Astrocyte (in vitro differentiated cells and primary cell): ENCODE measurements at regions not wholly inside any gene's neighbourhood (a gene's known extent, or its start where the extent isn't known, plus 50 kb on each side); places are given as distances from the start of the nearest gene placed in this dataset.
"Not testable (repeated sequence)": the region's sequence is repeated elsewhere in the genome, so short reads cannot be mapped to it uniquely, and the experiment has no call there.

Experiments used
- CTCF ChIP-seq: IDR thresholded peaks from 2 replicates; pipeline ENCODE4 v1.5.1; 2011; ENCODE audit warnings: low read depth, mild to moderate bottlenecking, inconsistent platforms, low read length, moderate library complexity; ENCODE audit not compliant: insufficient read depth
- EZH2 ChIP-seq: IDR thresholded peaks from 2 replicates; pipeline ENCODE4 v1.6.1; 2012; ENCODE audit warnings: mild to moderate bottlenecking, low read length, inconsistent platforms; ENCODE audit not compliant: insufficient read depth

GRCh38 chr15:84544586-84544985, 56.2 kb upstream of the ZSCAN2 start:
- not testable (repeated sequence) for TF ChIP-seq CTCF, EZH2
